Brain microvascular endothelial cell (primary cell): ENCODE measurements at regions not wholly inside any gene's neighbourhood (a gene's known extent, or its start where the extent isn't known, plus 50 kb on each side); places are given as distances from the start of the nearest gene placed in this dataset.

Experiments
- DNase-seq: peaks from one replicate; pipeline ENCODE4 v3.0.0-alpha.2; 2020
- H3K27ac ChIP-seq: fragments of 250-450 bp; sonication (Bioruptor Pico); 2 replicates; pipeline ENCODE4 v1.5.1; 2020; ENCODE audit warnings: mild to moderate bottlenecking, moderate library complexity
- H3K27me3 ChIP-seq: fragments of 250-450 bp; sonication (Bioruptor Pico); replicated peaks from 2 replicates; pipeline ENCODE4 v1.5.1; 2020; ENCODE audit warnings: mild to moderate bottlenecking
- H3K36me3 ChIP-seq: fragments of 250-450 bp; sonication (Bioruptor Pico); replicated peaks from 2 replicates; pipeline ENCODE4 v1.5.1; 2020; ENCODE audit warnings: mild to moderate bottlenecking
- H3K4me3 ChIP-seq: 2 replicates; pipeline ENCODE4 v1.5.1; 2011; ENCODE audit warnings: low read depth, mild to moderate bottlenecking, control low read depth, low read length, moderate library complexity
- CTCF ChIP-seq: IDR thresholded peaks from 2 replicates; pipeline ENCODE4 v1.5.1; 2011; ENCODE audit warnings: low read depth, mild to moderate bottlenecking, moderate library complexity, low read length, control low read depth, inconsistent platforms; ENCODE audit errors: missing control alignments
- in situ Hi-C: cut with HindIII; loops from 2 replicates; pipeline ENCODE4 v1.10.0; 2017; ENCODE audit warnings: low sequenced_read_pairs, low pct_ligation_motif_present

- no peak for TF ChIP-seq CTCF
- in situ Hi-C loops, result no loop called here
Observed at GRCh38 chr22:49613108-49613507, 214.6 kb downstream of the BRD1 start.

GRCh38 chr22:49609207-49609876, 218.3 kb downstream of the BRD1 start:
- Histone ChIP-seq H3K27me3 (no peaks in the 10 kb centered on the region), H3K4me3 (no peak overlapping the region), H3K27ac (no peak overlapping the region), H3K36me3 (no peaks in the 10 kb centered on the region)
- DNase-seq, result no peak
- in situ Hi-C loops, result no loop called here
- TF ChIP-seq CTCF, result no peak

More at GRCh38 chr22:49613108-49613507, 214.6 kb downstream of the BRD1 start:
- no peak overlapping the region for H3K4me3 ChIP-seq
- DNase-seq, result no peak
- no peak overlapping the region for H3K27ac ChIP-seq
- H3K36me3 ChIP-seq, result no peaks in the 10 kb centered on the region
- H3K27me3 ChIP-seq, result no peaks in the 10 kb centered on the region

GRCh38 chr22:49608660-49609059, 219.0 kb downstream of the BRD1 start:
- no peak for TF ChIP-seq CTCF
- in situ Hi-C loops, result no loop called here
- DNase-seq, result no peak
- Histone ChIP-seq H3K36me3 (no peaks in the 10 kb centered on the region), H3K27ac (no peak overlapping the region), H3K27me3 (no peaks in the 10 kb centered on the region), H3K4me3 (no peak overlapping the region)

- no peak overlapping the region for H3K27ac ChIP-seq
- in situ Hi-C loops, result no loop called here
- H3K4me3 ChIP-seq, result no peak overlapping the region
- DNase-seq, result no peak
- TF ChIP-seq CTCF, result no peak
- H3K36me3 ChIP-seq, result no peaks in the 10 kb centered on the region
- H3K27me3 ChIP-seq, result no peaks in the 10 kb centered on the region
Observed at GRCh38 chr22:49608228-49608627, 219.4 kb downstream of the BRD1 start.

GRCh38 chr22:49607821-49608220, 219.9 kb downstream of the BRD1 start:
- no peak for TF ChIP-seq CTCF
- Histone ChIP-seq H3K27me3 (no peaks in the 10 kb centered on the region), H3K4me3 (no peak overlapping the region), H3K36me3 (no peaks in the 10 kb centered on the region), H3K27ac (no peak overlapping the region)
- in situ Hi-C loops, result no loop called here
- no peak for DNase-seq
